GM18507 (cell line): ENCODE measurements at regions not wholly inside any gene's neighbourhood (a gene's known extent, or its start where the extent isn't known, plus 50 kb on each side); places are given as distances from the start of the nearest gene placed in this dataset.
"Not testable (repeated sequence)": the region's sequence is repeated elsewhere in the genome, so short reads cannot be mapped to it uniquely, and the experiment has no call there.

Source experiments
- DNase-seq: peaks from one replicate; pipeline ENCODE4 v3.0.0; 2011; ENCODE audit warnings: low read depth; ENCODE audit not compliant: insufficient read length; ENCODE audit errors: extremely low spot score
- FAIRE-seq: peaks from 2 replicates; lab custom pipeline; 2011; peaks lifted over from hg19 to GRCh38; lab: Jason Lieb, UNC

DNA sequence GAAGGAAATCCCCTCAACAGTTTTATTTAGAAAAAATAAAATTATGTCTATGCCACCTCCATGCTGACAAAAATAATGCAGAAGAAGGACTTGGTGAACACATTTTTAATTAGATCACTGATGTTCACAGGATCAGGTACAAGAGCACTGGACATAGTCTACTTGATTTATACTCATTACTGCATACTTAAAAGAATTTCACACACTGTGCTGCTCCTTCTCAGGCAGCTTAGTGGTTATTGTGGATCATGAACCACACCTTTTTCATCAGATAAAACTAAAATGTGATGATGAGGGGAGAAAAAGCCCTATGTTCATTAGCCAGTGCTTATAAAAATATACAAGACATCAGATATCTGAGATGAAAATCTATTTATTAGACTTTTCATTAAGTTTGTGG, 103.3 kb upstream of the DPH5 start:
- no peak for FAIRE-seq
- no peak for DNase-seq

DNA sequence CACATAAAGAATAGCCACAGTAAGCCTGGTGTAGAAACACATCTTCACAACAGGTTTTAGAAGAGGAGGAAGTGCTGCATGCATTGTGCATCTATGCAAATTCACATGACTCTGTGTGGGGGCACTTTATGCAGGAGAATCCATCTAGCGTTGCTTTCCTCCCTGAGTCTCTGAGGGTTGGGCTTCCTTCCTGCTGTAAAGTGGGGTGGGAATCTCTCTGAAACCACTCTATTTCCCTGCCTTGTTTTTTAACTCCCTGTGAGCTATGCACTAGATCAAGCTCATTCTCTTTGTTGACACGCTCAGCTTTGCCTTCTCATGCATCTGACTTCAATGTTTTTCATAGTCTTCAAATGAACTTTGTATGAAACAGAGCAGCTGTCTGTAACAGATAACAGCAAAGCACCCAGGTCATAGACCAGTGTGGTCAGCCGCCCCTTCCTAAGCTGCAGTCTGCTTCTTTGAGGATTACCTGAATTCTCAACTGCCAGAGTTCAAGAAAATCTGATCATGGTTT, 102.7 kb upstream of the DPH5 start:
- FAIRE-seq = peak; percentile 84
- no peak for DNase-seq

DNA sequence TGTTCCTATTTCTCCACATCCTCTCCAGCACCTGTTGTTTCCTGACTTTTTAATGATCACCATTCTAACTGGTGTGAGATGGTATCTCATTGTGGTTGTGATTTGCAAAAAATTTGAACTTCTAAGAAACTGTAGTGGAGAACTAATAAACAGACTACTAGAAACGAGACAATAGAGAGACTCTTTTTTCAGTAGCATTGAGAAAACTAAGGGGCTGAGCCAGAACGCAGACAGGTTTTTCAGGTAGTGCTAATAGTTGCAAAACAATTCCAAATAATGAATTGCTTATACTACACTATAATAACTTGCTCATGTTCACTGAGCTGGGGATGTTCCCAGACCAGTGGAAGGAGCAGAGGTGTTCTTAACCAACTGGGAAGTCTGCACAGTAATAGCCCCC, 98.8 kb upstream of the DPH5 start:
- FAIRE-seq (no peak), DNase-seq (no peak)

GRCh38 chr1:101123904-101124303, 98.3 kb upstream of the DPH5 start:
- not testable (repeated sequence) for DNase-seq, FAIRE-seq

DNA sequence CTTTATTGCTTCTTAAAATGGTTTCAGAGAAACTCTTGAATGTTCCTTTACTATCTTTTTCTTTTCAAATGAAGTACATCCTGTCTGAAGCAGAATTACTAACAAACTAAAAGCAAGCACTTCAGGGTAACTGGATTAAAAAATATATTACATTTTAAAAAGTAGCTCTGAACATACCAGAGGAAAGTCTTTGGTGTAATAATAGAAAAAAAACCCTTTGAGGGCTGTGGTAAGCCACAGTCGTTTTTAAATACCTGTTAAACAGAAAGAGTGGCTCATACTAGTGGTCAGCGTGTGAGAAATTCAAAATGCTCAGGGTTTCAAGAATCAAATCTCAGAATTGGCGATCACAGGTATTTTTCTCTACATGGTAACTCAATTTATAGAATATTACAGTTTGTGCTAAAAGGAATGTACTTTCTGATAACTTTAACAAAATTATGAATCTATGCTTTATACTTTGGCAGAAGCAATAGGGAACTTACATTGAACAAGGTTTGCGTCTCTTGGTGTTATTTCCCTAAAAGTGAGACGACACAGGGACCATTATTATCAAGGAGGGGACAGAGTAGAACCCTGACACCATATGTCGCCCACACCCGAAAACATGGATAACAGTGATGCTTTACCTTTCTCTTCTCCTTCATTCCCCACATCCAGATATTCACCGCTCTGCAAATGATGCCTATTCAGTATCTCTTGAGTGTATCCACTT, 97.0 kb upstream of the DPH5 start:
- FAIRE-seq (peak; percentile 84), DNase-seq (peak; percentile 14)

GRCh38 chr1:101121975-101122374, 96.4 kb upstream of the DPH5 start:
- FAIRE-seq = no peak
- DNase-seq = no peak

GRCh38 chr1:101121504-101121903, 95.9 kb upstream of the DPH5 start:
- no peak for FAIRE-seq

GRCh38 chr1:101120868-101121267, 95.3 kb upstream of the DPH5 start:
- no peak for DNase-seq
- no peak for FAIRE-seq

More at GRCh38 chr1:101121504-101121903, 95.9 kb upstream of the DPH5 start:
- no peak for DNase-seq

- FAIRE-seq = no peak
- DNase-seq = no peak
Measured at GRCh38 chr1:101119289-101119688, 93.7 kb upstream of the DPH5 start.

GRCh38 chr1:101116006-101116405, 90.4 kb upstream of the DPH5 start:
- DNase-seq = no peak
- FAIRE-seq = no peak

GRCh38 chr1:101115112-101115511, 89.5 kb upstream of the DPH5 start:
- no peak for FAIRE-seq

GRCh38 chr1:101114128-101114527, 88.5 kb upstream of the DPH5 start:
- not testable (repeated sequence) for DNase-seq, FAIRE-seq

More at GRCh38 chr1:101115112-101115511, 89.5 kb upstream of the DPH5 start:
- no peak for DNase-seq

GRCh38 chr1:101112051-101112780, 86.6 kb upstream of the DPH5 start:
- DNase-seq = peak; percentile 8
- peak; percentile 83 for FAIRE-seq

- no peak for FAIRE-seq
- DNase-seq = no peak
Measured at GRCh38 chr1:101111461-101111860, 85.9 kb upstream of the DPH5 start.

- FAIRE-seq = no peak
Measured at GRCh38 chr1:101109791-101110190, 84.2 kb upstream of the DPH5 start.

DNA sequence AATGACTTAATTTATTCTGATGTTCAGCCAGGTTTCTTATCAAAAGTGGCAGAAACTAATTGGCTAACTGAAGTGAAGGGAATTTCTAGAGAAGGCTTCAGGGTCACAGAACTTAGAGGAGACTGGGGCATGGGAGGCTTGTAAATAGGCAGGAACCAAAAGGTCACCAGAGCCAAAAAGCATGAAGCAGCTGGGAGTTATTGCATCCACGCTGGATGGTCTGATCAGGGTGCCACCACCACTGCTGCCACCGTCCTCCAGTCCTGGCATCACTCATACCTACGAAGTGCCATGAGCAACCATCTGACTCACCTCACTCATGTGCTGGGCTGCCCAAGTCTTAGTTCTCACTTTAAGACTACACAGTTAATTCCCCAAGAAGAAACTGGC, 82.5 kb upstream of the DPH5 start:
- FAIRE-seq (no peak), DNase-seq (no peak)

More at GRCh38 chr1:101109791-101110190, 84.2 kb upstream of the DPH5 start:
- DNase-seq = no peak

GRCh38 chr1:101107496-101108110, 82.0 kb upstream of the DPH5 start:
- DNase-seq = no peak
- no peak for FAIRE-seq

DNA sequence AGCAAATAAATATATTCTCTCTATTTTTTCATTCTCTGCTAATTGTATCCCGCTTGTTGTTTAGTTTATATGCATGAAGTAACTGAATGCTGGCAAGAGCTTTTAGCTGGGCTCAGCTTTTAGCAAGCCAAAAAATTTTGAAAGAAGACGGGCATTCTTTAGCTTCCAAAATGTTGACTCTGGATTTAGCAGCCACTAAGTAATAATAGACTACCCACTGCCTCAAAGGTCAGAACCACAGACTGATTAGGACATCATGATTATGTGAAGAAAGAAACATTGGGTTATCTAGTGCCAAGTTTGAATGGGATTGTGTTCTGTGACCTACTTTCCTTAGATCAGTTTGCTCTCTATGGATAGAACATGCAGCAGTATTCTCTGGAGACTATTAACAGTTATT, 80.3 kb upstream of the DPH5 start:
- FAIRE-seq = no peak

DNA sequence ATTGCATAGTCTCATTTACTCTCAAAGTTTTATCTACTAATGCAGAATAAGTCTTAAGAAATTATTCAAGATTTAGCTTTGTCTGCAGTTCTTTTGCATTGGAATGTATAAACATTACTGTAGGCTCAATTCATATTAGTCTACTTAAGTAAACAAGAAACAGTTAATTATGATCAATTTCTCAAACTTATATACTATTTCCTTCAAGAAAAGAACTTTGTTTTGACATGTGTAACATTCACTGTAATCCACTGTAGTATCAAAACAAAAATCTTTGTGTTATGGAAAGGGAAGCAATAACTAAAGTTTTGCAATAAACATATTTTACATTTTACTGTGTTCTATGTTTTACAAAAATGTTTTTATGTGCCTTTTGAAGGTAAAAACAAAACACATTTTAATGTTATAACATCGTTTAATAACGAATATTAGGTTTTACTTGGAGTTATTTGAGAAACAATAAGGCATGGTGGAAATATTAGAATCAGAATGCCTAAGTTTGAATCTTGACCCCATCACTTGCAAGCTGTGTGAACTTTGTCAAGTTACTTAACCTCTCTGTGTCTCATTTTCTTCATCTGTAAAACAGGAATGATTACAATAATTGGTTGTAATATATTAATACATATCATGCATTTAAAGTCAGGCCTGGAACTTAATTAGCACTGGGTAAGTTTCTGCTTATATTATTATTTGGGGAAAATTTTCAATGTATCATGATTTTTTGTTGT, 77.0 kb upstream of the DPH5 start:
- no peak for FAIRE-seq
- DNase-seq = no peak

More for the DNA sequence above, 80.3 kb upstream of the DPH5 start:
- DNase-seq = no peak

GRCh38 chr1:101101360-101101759, 75.8 kb upstream of the DPH5 start:
- FAIRE-seq = no peak

More at GRCh38 chr1:101101360-101101759, 75.8 kb upstream of the DPH5 start:
- DNase-seq = no peak
